Pancreas (tissue), 10 donors: ENCODE measurements at regions not wholly inside any gene's neighbourhood (a gene's known extent, or its start where the extent isn't known, plus 50 kb on each side); places are given as distances from the start of the nearest gene placed in this dataset.

Source experiments
- ATAC-seq, 4 donors: fragments of 200-7000 bp; cut with Tn5 transposase; one replicate each; pipeline versions ENCODE4 v1.8.0 to v1.9.1; 2020; ENCODE audit warnings: mild to moderate bottlenecking in 4 of 4, moderate library complexity in 4 of 4
- DNase-seq, 6 donors: peaks; one replicate each; pipeline ENCODE4 v3.0.0-alpha.2; 2020
- FAIRE-seq: peaks from 2 replicates; lab custom pipeline; 2012; peaks lifted over from hg19 to GRCh38; lab: Jason Lieb, UNC
- H3K27ac ChIP-seq, 4 donors: fragments of 200-600 bp; sonication (generic); 1 replicate in 3 of 4; 2 replicates in 1 of 4; pipeline versions ENCODE4 v1.5.0 to v1.8.0; 2020
- H3K27me3 ChIP-seq, 4 donors: fragments of 200-600 bp; one replicate each; pipeline ENCODE4 v1.8.0; 2021
- H3K36me3 ChIP-seq, 3 donors: fragments of 200-600 bp; sonication (generic) in 1 of 3; one replicate each; pipeline versions ENCODE4 v1.5.0 to v1.8.0; 2020 to 2021
- H3K4me1 ChIP-seq, 3 donors: fragments of 200-600 bp; one replicate each; pipeline ENCODE4 v1.8.0; 2021
- H3K4me3 ChIP-seq, 4 donors: fragments of 200-600 bp; sonication (generic) in 2 of 4; one replicate each; pipeline versions ENCODE4 v1.5.0 to v1.8.0; 2020 to 2021
- H3K9me3 ChIP-seq, 4 donors: fragments of 200-600 bp; one replicate each; pipeline ENCODE4 v1.8.0; 2021
- WGBS, 2 donors: extraction: QIAGEN DNeasy Blood & Tissue Kit; methylation state at CpG; one replicate each; pipeline ENCODE4 v1.1.7; 2013; 5-methylcytosine and 5-hydroxymethylcytosine counted together
- intact Hi-C, 3 donors: fragments of 100-400 bp; cut with DNase I; formaldehyde crosslinking; loops; one replicate each; pipeline versions ENCODE4 v1.11.1 to v1.14.2; 2022
- TF ChIP-seq, protein P1 (sequence below), 4 donors: fragments of 200-600 bp; sonication (generic) in 3 of 4; IDR thresholded peaks; one replicate each; pipeline versions ENCODE4 v1.5.0 to v1.8.0; 2021; ENCODE audit warnings: antibody characterized with exemption in 4 of 4
- donor health status: healthy with polysubstance abuse.
- donor health status: DM: no; HTN: no; CAD: no; lungs with moderate emphysema.
- donor health status: DM: no; HTN: no; CAD: no.
- donor health status: control.
- donor health status: control.
- donor health status: Bipolar disorder and iron deficiency.
- donor health status: DM: yes; HTN: yes; CAD: no.
- donor health status: DM: no; HTN: no; CAD: no.
- donor health status: DM: no; HTN: no; CAD: no.
- donor health status: DM: yes; HTN: yes; CAD: no.

DNA sequence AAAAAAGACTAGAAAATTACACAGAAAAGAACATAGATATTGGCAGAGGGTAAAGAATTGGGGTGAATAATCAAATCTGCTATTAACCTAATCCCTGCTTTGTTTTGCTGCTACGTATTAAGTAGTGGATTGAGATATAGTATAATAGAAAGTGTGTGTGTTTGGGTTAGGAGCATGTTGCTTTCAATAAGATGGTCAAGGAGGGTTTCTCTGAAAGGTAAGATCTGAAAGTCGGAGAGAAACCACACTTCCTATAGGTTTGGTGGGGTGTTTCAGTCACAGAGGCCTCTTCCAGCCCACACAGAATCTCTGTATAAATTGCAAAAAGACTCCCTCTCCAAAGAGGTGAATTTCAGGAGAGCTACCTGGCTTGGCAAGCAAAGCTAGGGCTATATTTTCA lies 345.7 kb upstream of the SATB1 start:
- TF ChIP-seq, protein P1, sequence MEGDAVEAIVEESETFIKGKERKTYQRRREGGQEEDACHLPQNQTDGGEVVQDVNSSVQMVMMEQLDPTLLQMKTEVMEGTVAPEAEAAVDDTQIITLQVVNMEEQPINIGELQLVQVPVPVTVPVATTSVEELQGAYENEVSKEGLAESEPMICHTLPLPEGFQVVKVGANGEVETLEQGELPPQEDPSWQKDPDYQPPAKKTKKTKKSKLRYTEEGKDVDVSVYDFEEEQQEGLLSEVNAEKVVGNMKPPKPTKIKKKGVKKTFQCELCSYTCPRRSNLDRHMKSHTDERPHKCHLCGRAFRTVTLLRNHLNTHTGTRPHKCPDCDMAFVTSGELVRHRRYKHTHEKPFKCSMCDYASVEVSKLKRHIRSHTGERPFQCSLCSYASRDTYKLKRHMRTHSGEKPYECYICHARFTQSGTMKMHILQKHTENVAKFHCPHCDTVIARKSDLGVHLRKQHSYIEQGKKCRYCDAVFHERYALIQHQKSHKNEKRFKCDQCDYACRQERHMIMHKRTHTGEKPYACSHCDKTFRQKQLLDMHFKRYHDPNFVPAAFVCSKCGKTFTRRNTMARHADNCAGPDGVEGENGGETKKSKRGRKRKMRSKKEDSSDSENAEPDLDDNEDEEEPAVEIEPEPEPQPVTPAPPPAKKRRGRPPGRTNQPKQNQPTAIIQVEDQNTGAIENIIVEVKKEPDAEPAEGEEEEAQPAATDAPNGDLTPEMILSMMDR (IDR thresholded peaks at IDR 0.05), result no peak
- Histone ChIP-seq H3K27ac (no peak overlapping the region), H3K27me3 (no peaks in the 10 kb centered on the region), H3K36me3 (no peaks in the 10 kb centered on the region), H3K4me3 (no peak overlapping the region), H3K9me3 (no peaks in the 10 kb centered on the region), H3K4me1 (no peaks in the 10 kb centered on the region)
- FAIRE-seq (no peak), DNase-seq (no peak), ATAC-seq (no peak)
- intact Hi-C loops, result no loop called here
- WGBS, 2 donors, result 47 to 64% methylated on average over 2 of the region's 2 CpGs

DNA sequence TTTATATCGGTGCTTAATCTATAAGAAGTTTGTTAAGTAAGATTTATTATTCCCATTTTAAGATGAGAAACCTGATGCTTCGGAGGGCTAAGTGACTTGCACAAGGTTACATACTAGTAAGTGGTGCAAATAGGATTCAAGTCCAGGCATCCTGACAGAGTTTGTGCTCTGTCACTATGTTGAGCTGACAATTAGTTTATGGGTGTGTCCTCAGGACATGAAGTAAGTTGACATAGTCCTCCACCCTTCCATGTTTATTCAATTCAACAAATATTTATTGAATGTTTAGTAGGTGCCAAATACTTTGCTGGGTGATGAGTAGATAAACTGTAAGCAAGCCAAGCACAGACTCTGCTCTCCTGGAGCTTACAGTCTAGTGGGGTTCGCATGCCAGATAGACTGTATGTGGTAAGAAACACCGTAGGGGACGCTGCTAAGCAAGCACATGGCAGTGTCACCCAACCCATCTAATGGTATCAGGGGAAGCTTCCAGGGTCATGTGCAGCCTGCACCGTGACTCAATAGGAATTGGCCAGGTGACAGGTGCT lies 342.7 kb upstream of the SATB1 start:
- intact Hi-C loops, result loop anchor here in 1 of 3 donors (10.0 kb wide), 1 partner anchor 213 kb away; no protein-coding TSS in a partner anchor
- Histone ChIP-seq H3K36me3 (no peaks in the 10 kb centered on the region), H3K4me1 (no peaks in the 10 kb centered on the region), H3K27ac (no peak overlapping the region), H3K27me3 (no peaks in the 10 kb centered on the region), H3K4me3 (no peak overlapping the region), H3K9me3 (no peaks in the 10 kb centered on the region)
- no peak for ATAC-seq
- no peak for FAIRE-seq
- DNase-seq, result no peak
- 58 to 67% methylated on average over 6 of the region's 6 CpGs for WGBS, 2 donors
- TF ChIP-seq, protein P1 (IDR thresholded peaks at IDR 0.05), result no peak

DNA sequence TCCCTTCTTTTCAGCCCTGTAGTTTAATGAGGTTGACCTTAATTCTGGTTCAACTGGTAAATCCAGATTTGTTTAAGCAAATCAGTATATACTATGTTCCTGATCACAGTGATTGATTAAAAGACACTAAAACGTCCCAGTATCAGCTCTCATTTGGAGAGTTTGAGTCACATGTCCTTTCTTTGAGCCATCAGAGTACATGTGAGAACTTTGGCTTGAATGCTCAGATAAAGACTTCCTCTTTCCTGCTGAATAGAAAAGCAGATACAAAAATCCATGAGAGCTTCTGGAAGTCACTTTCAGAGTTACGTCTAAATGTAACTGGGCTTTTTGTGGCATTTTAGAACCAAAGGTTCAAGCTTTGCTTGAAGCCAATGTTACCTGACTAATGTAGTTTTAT lies 341.8 kb upstream of the SATB1 start:
- intact Hi-C loops, result loop anchor here in 1 of 3 donors (10.0 kb wide), 1 partner anchor 212 kb away; no protein-coding TSS in a partner anchor
- ATAC-seq (no peak), FAIRE-seq (no peak), DNase-seq (no peak)
- H3K27me3 ChIP-seq, result no peaks in the 10 kb centered on the region
- no peak overlapping the region for H3K4me3 ChIP-seq
- 6 to 28% methylated on average over 2 of the region's 2 CpGs for WGBS, 2 donors
- no peaks in the 10 kb centered on the region for H3K9me3 ChIP-seq
- no peaks in the 10 kb centered on the region for H3K4me1 ChIP-seq
- H3K36me3 ChIP-seq, result no peaks in the 10 kb centered on the region
- H3K27ac ChIP-seq, result no peak overlapping the region
- TF ChIP-seq, protein P1 (IDR thresholded peaks at IDR 0.05), result no peak

DNA sequence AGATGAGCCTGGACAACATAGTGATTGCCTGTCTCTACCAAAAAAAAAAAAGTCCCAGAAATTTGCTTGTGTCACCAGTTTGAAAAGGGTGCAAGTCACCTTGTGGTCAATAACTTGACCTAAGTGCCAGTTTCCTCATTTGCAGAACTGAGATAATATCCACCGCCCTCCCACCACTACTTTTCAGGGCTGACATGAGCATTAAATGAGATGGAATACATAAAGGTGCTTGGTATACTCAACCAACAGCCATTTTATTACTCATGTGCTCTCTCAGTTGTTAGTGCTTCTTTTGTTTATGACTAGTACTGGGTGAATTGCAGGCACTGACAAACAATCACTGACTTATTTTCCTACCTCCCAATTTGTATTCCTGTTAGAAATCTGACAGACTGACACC lies 340.5 kb upstream of the SATB1 start:
- H3K9me3 ChIP-seq, result no peaks in the 10 kb centered on the region
- no peak overlapping the region for H3K27ac ChIP-seq
- no peaks in the 10 kb centered on the region for H3K36me3 ChIP-seq
- TF ChIP-seq, protein P1 (IDR thresholded peaks at IDR 0.05), result no peak
- no peak overlapping the region for H3K4me3 ChIP-seq
- H3K4me1 ChIP-seq, result no peaks in the 10 kb centered on the region
- ATAC-seq (no peak), DNase-seq (no peak), FAIRE-seq (no peak)
- intact Hi-C loops, result loop anchor here in 1 of 3 donors (10.0 kb wide), 1 partner anchor 211 kb away; no protein-coding TSS in a partner anchor
- 81 to 86% methylated on average over 1 of the region's 1 CpG for WGBS, 2 donors
- H3K27me3 ChIP-seq, result no peaks in the 10 kb centered on the region

DNA sequence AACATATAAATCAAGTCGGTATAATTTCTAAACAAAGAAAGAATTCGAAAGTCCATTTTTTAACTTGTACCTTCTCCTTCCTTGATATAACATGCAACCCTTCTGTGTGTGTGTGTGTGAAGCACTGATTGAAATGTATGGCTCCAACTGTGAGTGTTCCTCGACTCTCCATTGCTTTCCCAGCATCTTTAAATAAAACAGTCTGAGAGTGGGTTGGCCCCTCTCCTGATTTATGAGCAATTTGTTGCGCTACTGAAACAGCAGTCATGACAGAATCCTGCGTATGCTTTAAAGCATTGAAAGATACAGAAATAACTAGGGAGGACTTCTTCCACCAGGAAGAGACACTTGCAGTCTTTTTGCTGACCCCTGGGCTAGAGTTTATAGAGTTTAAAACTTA lies 340.0 kb upstream of the SATB1 start:
- Histone ChIP-seq H3K9me3 (no peaks in the 10 kb centered on the region), H3K4me3 (no peak overlapping the region), H3K4me1 (no peaks in the 10 kb centered on the region), H3K27ac (no peak overlapping the region), H3K36me3 (no peaks in the 10 kb centered on the region), H3K27me3 (no peaks in the 10 kb centered on the region)
- no peak for FAIRE-seq
- intact Hi-C loops, result loop anchor here in 1 of 3 donors (10.0 kb wide), 1 partner anchor 210 kb away; no protein-coding TSS in a partner anchor
- ATAC-seq, result no peak
- no peak for DNase-seq
- TF ChIP-seq, protein P1 (IDR thresholded peaks at IDR 0.05), result no peak
- WGBS, 2 donors, result 86% methylated on average over 5 of the region's 5 CpGs
